ENCODE measurements at regions not wholly inside any gene's neighbourhood (a gene's known extent, or its start where the extent isn't known, plus 50 kb on each side); places are given as distances from the start of the nearest gene placed in this dataset.
"Not testable (repeated sequence)": the region's sequence is repeated elsewhere in the genome, so short reads cannot be mapped to it uniquely, and the experiment has no call there.

- Histone ChIP-seq H3K4me3 (ENCODE audit: low read depth, low read length) (no peak overlapping the region), H3K4me1 (no peaks in the 10 kb centered on the region), H3K27me3 (no peaks in the 10 kb centered on the region), H3K9me3 (no peaks in the 10 kb centered on the region), H3K36me3 (no peaks in the 10 kb centered on the region)
- TF ChIP-seq, protein P1, sequence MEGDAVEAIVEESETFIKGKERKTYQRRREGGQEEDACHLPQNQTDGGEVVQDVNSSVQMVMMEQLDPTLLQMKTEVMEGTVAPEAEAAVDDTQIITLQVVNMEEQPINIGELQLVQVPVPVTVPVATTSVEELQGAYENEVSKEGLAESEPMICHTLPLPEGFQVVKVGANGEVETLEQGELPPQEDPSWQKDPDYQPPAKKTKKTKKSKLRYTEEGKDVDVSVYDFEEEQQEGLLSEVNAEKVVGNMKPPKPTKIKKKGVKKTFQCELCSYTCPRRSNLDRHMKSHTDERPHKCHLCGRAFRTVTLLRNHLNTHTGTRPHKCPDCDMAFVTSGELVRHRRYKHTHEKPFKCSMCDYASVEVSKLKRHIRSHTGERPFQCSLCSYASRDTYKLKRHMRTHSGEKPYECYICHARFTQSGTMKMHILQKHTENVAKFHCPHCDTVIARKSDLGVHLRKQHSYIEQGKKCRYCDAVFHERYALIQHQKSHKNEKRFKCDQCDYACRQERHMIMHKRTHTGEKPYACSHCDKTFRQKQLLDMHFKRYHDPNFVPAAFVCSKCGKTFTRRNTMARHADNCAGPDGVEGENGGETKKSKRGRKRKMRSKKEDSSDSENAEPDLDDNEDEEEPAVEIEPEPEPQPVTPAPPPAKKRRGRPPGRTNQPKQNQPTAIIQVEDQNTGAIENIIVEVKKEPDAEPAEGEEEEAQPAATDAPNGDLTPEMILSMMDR (IDR thresholded peaks at IDR 0.05; ENCODE audit: low read depth, low read length) = no peak
- DNase-seq = no peak
Observed at GRCh38 chr2:35447821-35448220, 907.8 kb upstream of the CRIM1 start.

DNA sequence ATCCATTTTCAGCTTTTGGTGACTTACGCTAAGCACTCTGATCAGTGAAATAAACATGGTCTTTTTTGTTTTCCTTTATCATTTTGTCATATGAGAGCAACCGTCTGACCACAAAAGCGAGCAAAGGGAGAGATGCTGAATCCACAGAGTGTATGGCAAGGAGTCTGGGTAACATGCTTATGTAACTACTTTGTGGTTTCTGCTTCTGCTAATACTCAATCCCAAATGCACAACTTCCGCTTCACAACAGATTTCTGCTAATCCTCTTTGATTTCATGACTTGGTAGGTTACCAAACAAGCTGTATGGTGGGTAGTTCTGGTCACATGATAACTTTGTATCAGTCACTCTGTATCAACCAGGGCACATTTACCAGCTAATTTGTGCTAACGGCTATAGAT, 908.4 kb upstream of the CRIM1 start:
- H3K4me1 ChIP-seq = no peaks in the 10 kb centered on the region
- no peaks in the 10 kb centered on the region for H3K9me3 ChIP-seq
- TF ChIP-seq, protein P1 (IDR thresholded peaks at IDR 0.05; ENCODE audit: low read depth, low read length) = no peak
- no peaks in the 10 kb centered on the region for H3K27me3 ChIP-seq
- no peaks in the 10 kb centered on the region for H3K36me3 ChIP-seq
- DNase-seq = no peak
- no peak overlapping the region for H3K4me3 ChIP-seq (ENCODE audit: low read depth, low read length)

DNA sequence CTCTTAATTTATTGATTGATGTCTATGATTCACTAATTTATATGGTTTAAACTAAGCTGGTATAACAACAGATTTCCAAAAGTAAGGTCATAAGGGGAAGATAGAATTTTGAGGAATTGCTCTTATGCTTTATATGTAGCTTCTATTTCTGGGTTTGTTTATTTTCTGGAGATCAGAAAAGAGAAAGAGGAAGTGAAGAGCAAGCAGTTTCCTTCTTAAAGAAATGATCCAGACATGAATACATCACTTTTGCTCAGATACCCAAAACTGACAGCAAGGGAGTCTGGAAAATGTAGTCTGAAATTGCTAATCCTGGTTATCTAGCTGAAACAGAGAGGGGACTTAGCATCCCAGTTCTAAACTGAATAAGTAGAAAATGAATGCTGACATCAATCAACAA, 912.5 kb upstream of the CRIM1 start:
- no peaks in the 10 kb centered on the region for H3K9me3 ChIP-seq
- H3K36me3 ChIP-seq = no peaks in the 10 kb centered on the region
- TF ChIP-seq, protein P1 (IDR thresholded peaks at IDR 0.05; ENCODE audit: low read depth, low read length) = no peak
- H3K4me1 ChIP-seq = no peaks in the 10 kb centered on the region
- no peak for DNase-seq
- no peaks in the 10 kb centered on the region for H3K27me3 ChIP-seq
- H3K4me3 ChIP-seq (ENCODE audit: low read depth, low read length) = no peak overlapping the region

DNA sequence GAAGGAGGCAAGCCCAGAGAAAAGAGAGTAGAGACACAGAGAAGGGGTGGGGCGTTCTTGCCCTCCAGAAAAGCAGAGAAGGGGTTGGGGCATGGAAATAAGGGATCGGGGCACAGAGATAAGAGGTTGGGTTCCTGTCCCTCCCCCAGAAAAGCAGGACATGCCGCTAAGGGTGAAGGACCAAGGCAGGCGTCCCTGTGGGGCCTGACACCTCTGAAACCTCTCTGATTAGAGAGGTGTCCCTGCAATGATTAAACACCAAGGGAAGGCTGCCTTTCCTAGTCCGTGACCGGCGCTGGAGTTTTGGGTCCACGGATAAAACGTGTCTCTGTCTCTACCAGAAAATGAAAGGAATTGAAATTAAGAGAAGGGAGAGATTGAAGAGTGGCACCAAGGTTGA, 914.0 kb upstream of the CRIM1 start:
- DNase-seq; H3K4me1 ChIP-seq; H3K4me3 ChIP-seq (ENCODE audit: low read depth, low read length); H3K36me3 ChIP-seq; H3K27me3 ChIP-seq; H3K9me3 ChIP-seq: not testable (repeated sequence)

DNA sequence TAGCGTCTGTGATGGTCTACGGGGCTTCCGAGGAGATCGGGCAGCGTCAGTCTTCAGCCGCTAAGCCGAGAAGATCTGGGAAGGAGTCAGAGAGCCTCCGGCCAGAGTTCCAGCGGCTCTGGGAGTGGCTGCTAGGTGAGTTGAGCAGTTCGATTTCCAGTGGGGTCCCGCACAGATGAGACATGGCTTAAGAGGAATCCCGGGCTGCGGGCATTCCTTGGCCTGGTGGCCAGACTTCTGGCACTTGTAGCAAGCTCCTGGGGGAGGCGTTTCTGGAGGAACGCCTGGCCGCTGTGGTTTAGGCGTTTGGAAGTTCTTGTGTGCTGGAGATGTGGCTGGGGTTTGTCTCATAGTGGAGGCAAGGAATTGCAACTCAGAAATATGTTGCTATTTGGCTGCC, 915.3 kb upstream of the CRIM1 start:
- not testable (repeated sequence) for H3K9me3 ChIP-seq; H3K27me3 ChIP-seq; H3K36me3 ChIP-seq; DNase-seq; H3K4me1 ChIP-seq; H3K4me3 ChIP-seq (ENCODE audit: low read depth, low read length)

- DNase-seq; H3K27me3 ChIP-seq; H3K4me3 ChIP-seq (ENCODE audit: low read depth, low read length); H3K9me3 ChIP-seq; H3K36me3 ChIP-seq; H3K4me1 ChIP-seq: not testable (repeated sequence)
Observed at GRCh38 chr2:35436893-35437292, 918.7 kb upstream of the CRIM1 start.

- peak; percentile 69 for DNase-seq
- no peak overlapping the region for H3K4me3 ChIP-seq (ENCODE audit: low read depth, low read length)
- TF ChIP-seq, protein P1 (IDR thresholded peaks at IDR 0.05; ENCODE audit: low read depth, low read length) = peak; percentile 77
Observed at GRCh38 chr2:35428548-35428947, 927.0 kb upstream of the CRIM1 start.

DNA sequence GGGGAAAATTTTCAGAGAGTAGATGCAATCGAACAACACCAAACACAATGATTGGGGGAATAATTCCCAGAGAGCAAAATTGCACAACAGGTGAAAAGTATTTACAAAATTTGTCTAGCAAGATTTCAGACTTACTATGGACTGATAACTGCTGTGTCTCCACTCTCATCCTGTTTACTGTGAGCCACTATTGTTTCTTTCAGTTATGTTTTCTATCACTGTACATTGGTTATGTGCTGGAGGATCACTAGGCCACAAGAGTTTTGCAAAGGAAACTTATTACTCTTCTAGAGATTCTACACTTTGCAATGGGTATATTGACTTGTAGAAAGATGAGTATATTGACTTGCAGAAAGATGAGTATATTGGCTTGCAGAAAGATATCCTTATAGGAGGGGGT, 934.1 kb upstream of the CRIM1 start:
- DNase-seq = no peak
- Histone ChIP-seq H3K4me1 (no peaks in the 10 kb centered on the region), H3K27me3 (no peaks in the 10 kb centered on the region), H3K36me3 (no peaks in the 10 kb centered on the region), H3K9me3 (no peaks in the 10 kb centered on the region), H3K4me3 (ENCODE audit: low read depth, low read length) (no peak overlapping the region)
- TF ChIP-seq, protein P1 (IDR thresholded peaks at IDR 0.05; ENCODE audit: low read depth, low read length) = no peak

More at GRCh38 chr2:35428548-35428947, 927.0 kb upstream of the CRIM1 start:
- Histone ChIP-seq H3K4me1 (no peaks in the 10 kb centered on the region), H3K9me3 (no peaks in the 10 kb centered on the region), H3K36me3 (no peaks in the 10 kb centered on the region), H3K27me3 (no peaks in the 10 kb centered on the region)
